H1 (cell line): ENCODE measurements at regions not wholly inside any gene's neighbourhood (a gene's known extent, or its start where the extent isn't known, plus 50 kb on each side); places are given as distances from the start of the nearest gene placed in this dataset.

Source experiments
- CHD7 ChIP-seq: fragments of 300-600 bp; sonication (generic); IDR thresholded peaks from 2 replicates; pipeline ENCODE4 v1.7.1; 2012; ENCODE audit warnings: low read length, moderate library complexity, mild to moderate bottlenecking, inconsistent platforms; ENCODE audit not compliant: insufficient replicate concordance
- CTBP2 ChIP-seq: IDR thresholded peaks from 2 replicates; pipeline ENCODE4 v1.7.0; 2011; ENCODE audit warnings: borderline replicate concordance, mild to moderate bottlenecking, moderate library complexity, mixed read lengths, low read length; ENCODE audit not compliant: insufficient read depth, insufficient read length
- CTCF ChIP-seq, 3 experiments: IDR thresholded peaks; 1 replicate in 2 of 3; 2 replicates in 1 of 3; pipeline versions ENCODE4 v1.5.1 to v1.6.1; 2011; ENCODE audit warnings: low read length in 3 of 3, mild to moderate bottlenecking in 3 of 3, inconsistent platforms in 2 of 3, low read depth in 1 of 3, moderate library complexity in 1 of 3; ENCODE audit not compliant: insufficient read depth in 1 of 3; ENCODE audit errors: control extremely low read depth in 1 of 3
- EGR1 ChIP-seq: IDR thresholded peaks from 2 replicates; pipeline ENCODE4 v1.6.1; 2011; ENCODE audit warnings: low read depth, low read length, borderline replicate concordance
- EP300 ChIP-seq, 2 experiments: IDR thresholded peaks; 1 replicate in 1 of 2; 2 replicates in 1 of 2; pipeline ENCODE4 v1.6.1; 2011 to 2012; ENCODE audit warnings: low read depth in 2 of 2, low read length in 2 of 2, mild to moderate bottlenecking in 2 of 2, borderline replicate concordance in 1 of 2, inconsistent platforms in 1 of 2, moderate library complexity in 1 of 2

- no peak for TF ChIP-seq CTCF (IDR thresholded peaks at IDR 0.05; ENCODE audit: control extremely low read depth in 1 of 3, insufficient read depth in 1 of 3, low read depth in 1 of 3, low read length in 3 of 3)
- no peak for TF ChIP-seq EGR1
- no peak for TF ChIP-seq CTBP2
- TF ChIP-seq CHD7, result no peak
- TF ChIP-seq EP300 (IDR thresholded peaks at IDR 0.05; ENCODE audit: borderline replicate concordance in 1 of 2, low read depth in 2 of 2, low read length in 2 of 2), result no peak
These were observed 335.8 kb downstream of the SLITRK1 start (continued) for GRCh38 chr13:83546476-83546875.
